Uterus (tissue), 3 donors: ENCODE measurements at regions not wholly inside any gene's neighbourhood (a gene's known extent, or its start where the extent isn't known, plus 50 kb on each side); places are given as distances from the start of the nearest gene placed in this dataset.
"Not testable (repeated sequence)": the region's sequence is repeated elsewhere in the genome, so short reads cannot be mapped to it uniquely, and the experiment has no call there.

Experiments used
- DNase-seq, 2 donors: peaks; one replicate each; pipeline ENCODE4 v3.0.0-alpha.2; 2019 to 2020
- H3K27ac ChIP-seq, 2 donors: fragments of 200-600 bp; sonication (generic); 1 replicate in 1 of 2; 2 replicates in 1 of 2; pipeline ENCODE4 v1.5.1; 2016 to 2018
- H3K27me3 ChIP-seq, 2 donors: fragments of 200-600 bp; sonication (generic); one replicate each; pipeline ENCODE4 v1.5.1; 2018 to 2019; ENCODE audit warnings: control low read depth in 1 of 2
- H3K36me3 ChIP-seq, 2 donors: fragments of 200-600 bp; sonication (generic); one replicate each; pipeline ENCODE4 v1.5.1; 2019; ENCODE audit warnings: control low read depth in 1 of 2
- H3K4me1 ChIP-seq, 2 donors: fragments of 200-600 bp; sonication (generic); one replicate each; pipeline ENCODE4 v1.5.1; 2018 to 2019; ENCODE audit warnings: control low read depth in 1 of 2
- H3K4me3 ChIP-seq, 2 donors: fragments of 200-600 bp; sonication (generic); 1 replicate in 1 of 2; 2 replicates in 1 of 2; pipeline ENCODE4 v1.5.1; 2018 to 2019; ENCODE audit warnings: mild to moderate bottlenecking in 1 of 2
- H3K9me3 ChIP-seq, 2 donors: fragments of 200-600 bp; sonication (generic); one replicate each; pipeline ENCODE4 v1.5.1; 2019; ENCODE audit warnings: control low read depth in 1 of 2
- POLR2A ChIP-seq, 2 donors: fragments of 450-650 bp; IDR thresholded peaks; one replicate each; pipeline ENCODE4 v1.6.1; 2016; ENCODE audit warnings: antibody characterized with exemption in 2 of 2, mild to moderate bottlenecking in 1 of 2, moderate library complexity in 1 of 2
- intact Hi-C: fragments of 100-400 bp; cut with DNase I; formaldehyde crosslinking; loops from one replicate; pipeline ENCODE4 v1.15.1; 2023; ENCODE audit warnings: low total_unique reads
- TF ChIP-seq, protein P1 (sequence below), 4 experiments: fragments of 200-600 bp in 2 of 4; fragments of 450-650 bp in 2 of 4; sonication (generic) in 2 of 4; IDR thresholded peaks; one replicate each; pipeline ENCODE4 v1.5.1; 2016 to 2019; ENCODE audit warnings: antibody characterized with exemption in 4 of 4, mild to moderate bottlenecking in 2 of 4, moderate library complexity in 1 of 4
- donor health status: DM: yes; HTN: yes; CAD: no.

DNA sequence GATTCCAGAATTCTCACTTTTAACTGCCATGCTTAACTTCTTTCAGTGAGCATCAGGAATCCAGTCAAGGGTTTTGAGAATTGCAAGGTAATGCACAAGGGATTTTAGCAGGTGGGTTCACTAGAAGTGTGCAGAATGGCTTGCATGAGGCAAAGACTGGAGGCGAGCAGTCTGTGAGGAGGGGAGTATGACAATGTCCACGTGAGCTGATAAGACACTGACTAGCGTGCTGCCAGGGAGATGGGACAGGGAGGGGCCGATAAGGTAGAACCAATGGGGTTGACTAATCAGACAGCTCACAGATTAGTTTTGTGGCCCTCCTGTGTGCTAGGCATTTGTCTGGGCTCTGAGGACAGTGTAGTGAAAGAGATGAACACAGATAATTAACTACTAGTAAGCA is 102.0 kb upstream of the DAZL start:
- DNase-seq: no peak
- H3K36me3 ChIP-seq: no peaks in the 10 kb centered on the region
- H3K27ac ChIP-seq: no peak overlapping the region
- TF ChIP-seq, protein P1, sequence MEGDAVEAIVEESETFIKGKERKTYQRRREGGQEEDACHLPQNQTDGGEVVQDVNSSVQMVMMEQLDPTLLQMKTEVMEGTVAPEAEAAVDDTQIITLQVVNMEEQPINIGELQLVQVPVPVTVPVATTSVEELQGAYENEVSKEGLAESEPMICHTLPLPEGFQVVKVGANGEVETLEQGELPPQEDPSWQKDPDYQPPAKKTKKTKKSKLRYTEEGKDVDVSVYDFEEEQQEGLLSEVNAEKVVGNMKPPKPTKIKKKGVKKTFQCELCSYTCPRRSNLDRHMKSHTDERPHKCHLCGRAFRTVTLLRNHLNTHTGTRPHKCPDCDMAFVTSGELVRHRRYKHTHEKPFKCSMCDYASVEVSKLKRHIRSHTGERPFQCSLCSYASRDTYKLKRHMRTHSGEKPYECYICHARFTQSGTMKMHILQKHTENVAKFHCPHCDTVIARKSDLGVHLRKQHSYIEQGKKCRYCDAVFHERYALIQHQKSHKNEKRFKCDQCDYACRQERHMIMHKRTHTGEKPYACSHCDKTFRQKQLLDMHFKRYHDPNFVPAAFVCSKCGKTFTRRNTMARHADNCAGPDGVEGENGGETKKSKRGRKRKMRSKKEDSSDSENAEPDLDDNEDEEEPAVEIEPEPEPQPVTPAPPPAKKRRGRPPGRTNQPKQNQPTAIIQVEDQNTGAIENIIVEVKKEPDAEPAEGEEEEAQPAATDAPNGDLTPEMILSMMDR (IDR thresholded peaks at IDR 0.05): no peak
- no peak for TF ChIP-seq POLR2A (IDR thresholded peaks at IDR 0.05)
- H3K4me1 ChIP-seq: no peaks in the 10 kb centered on the region
- intact Hi-C loops: no loop called here
- no peaks in the 10 kb centered on the region for H3K9me3 ChIP-seq
- H3K27me3 ChIP-seq: no peaks in the 10 kb centered on the region
- H3K4me3 ChIP-seq: no peak overlapping the region

DNA sequence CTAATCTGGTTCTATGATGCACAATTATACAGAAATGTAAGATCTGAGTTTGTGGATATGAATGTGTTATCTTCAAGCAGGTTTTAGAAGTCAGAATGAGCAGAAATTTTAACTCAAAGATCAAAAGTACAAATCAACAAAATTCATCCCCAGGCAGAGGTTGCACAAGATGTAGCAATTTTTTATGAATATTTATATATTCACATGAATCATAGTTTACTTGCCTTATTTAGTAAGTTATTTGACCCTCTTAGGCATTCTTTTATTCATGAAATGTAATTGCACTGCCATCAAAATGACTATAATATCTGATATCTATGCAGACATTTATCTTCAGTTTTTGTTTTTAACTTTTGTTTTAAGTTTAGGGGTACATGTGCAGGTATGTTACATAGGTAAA is 103.1 kb upstream of the DAZL start:
- DNase-seq: no peak
- no peak for TF ChIP-seq POLR2A (IDR thresholded peaks at IDR 0.05)
- TF ChIP-seq, protein P1 (IDR thresholded peaks at IDR 0.05): no peak
- intact Hi-C loops: no loop called here
- Histone ChIP-seq H3K27me3 (no peaks in the 10 kb centered on the region), H3K4me1 (no peaks in the 10 kb centered on the region), H3K27ac (no peak overlapping the region), H3K4me3 (no peak overlapping the region), H3K9me3 (no peaks in the 10 kb centered on the region), H3K36me3 (no peaks in the 10 kb centered on the region)

DNA sequence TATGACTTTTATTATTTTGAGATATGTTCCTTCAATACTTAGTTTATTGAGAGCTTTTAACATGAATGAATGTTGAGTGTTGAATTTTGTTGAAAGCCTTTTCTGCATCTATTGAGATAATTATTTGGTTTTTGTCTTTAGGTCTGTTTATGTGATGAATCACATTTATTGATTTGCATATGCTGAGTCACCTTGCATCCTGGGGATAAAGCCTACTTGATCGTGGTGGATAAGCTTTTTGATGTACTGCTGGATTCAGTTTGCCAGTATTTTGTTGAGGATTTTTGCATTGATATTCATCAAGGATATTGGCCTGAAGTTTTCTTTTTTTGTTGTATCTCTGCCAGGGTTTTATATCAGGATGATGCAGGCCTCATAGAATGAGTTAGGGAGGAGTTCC is 106.5 kb upstream of the DAZL start:
- H3K9me3 ChIP-seq, H3K36me3 ChIP-seq, intact Hi-C loops, H3K4me1 ChIP-seq, H3K27me3 ChIP-seq, DNase-seq, H3K27ac ChIP-seq, H3K4me3 ChIP-seq: not testable (repeated sequence)

DNA sequence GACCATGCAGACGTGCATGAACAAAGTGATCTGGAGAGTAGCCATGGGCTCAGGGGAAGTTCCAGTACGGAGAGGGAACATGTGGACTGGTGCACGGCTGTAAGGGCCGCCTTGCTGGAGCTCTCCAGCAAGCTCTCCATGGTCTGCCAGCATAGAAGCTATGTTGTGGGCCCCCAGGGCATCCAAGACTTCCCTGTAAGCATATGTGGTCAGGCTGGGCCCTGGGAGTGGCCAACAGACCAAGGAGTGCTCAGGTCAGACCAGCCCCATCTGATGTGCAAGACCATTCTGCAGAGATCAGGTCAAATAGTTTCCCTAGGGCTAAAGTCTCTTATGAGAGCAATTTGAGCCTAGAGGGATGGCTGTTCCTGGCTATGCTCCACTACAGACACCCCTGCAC is 110.1 kb upstream of the DAZL start:
- no peak overlapping the region for H3K27ac ChIP-seq
- no peaks in the 10 kb centered on the region for H3K36me3 ChIP-seq
- H3K4me3 ChIP-seq: no peak overlapping the region
- intact Hi-C loops: no loop called here
- DNase-seq: no peak
- TF ChIP-seq POLR2A (IDR thresholded peaks at IDR 0.05): no peak
- TF ChIP-seq, protein P1 (IDR thresholded peaks at IDR 0.05): no peak
- no peaks in the 10 kb centered on the region for H3K9me3 ChIP-seq
- no peaks in the 10 kb centered on the region for H3K4me1 ChIP-seq
- H3K27me3 ChIP-seq: no peaks in the 10 kb centered on the region

DNA sequence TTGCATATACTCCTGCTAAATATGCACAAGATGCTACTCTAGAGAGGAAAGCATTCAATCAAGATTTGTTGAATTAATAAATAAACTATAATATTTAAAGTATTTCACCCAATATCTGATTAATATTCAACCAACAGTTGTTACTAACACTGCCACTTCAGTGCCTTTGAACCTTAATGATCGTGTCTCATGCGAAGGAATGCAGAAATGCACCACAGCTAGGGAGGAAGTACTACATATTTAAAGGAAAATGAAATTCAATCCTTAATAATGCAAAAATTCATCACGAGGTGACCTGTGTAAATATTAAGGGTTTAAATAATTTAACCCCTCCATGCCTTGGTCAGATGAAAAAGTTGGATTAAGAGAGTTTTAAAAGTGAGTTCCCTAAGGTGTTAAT is 114.2 kb upstream of the DAZL start:
- Histone ChIP-seq H3K4me3 (no peak overlapping the region), H3K36me3 (no peaks in the 10 kb centered on the region), H3K9me3 (no peaks in the 10 kb centered on the region), H3K27me3 (no peaks in the 10 kb centered on the region), H3K27ac (no peak overlapping the region), H3K4me1 (no peaks in the 10 kb centered on the region)
- DNase-seq: no peak
- TF ChIP-seq, protein P1 (IDR thresholded peaks at IDR 0.05): no peak
- TF ChIP-seq POLR2A (IDR thresholded peaks at IDR 0.05): no peak
- intact Hi-C loops: no loop called here

DNA sequence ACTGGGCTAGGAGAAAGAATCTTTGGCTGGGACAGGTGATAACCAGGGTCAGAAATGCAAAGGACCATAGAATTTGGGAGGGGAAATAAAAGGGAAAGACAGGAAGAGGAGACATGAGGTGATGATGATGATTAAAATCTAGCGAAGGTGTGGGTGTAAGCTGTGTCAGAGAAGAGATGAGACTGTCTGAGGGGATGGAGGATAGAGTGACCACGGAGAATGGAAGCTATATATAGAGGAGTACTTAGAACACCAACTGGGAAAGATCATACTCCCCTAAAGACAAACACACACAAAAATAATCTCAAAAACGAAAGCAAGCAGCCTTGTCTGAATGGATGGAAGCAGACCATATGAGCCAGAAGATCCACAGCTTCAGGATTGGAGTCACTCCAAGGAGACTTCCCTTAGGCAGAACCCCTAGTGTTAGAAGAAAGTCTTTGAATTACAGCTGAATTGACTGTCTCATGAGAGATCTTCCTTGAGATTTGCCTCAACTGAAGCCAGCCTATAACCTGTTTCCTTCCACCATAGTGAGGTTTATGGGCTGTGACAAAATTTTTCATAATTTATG is 115.2 kb upstream of the DAZL start:
- no peaks in the 10 kb centered on the region for H3K27me3 ChIP-seq
- intact Hi-C loops: no loop called here
- TF ChIP-seq, protein P1 (IDR thresholded peaks at IDR 0.05): no peak
- no peak for TF ChIP-seq POLR2A (IDR thresholded peaks at IDR 0.05)
- no peak for DNase-seq
- no peak overlapping the region for H3K4me3 ChIP-seq
- H3K9me3 ChIP-seq: no peaks in the 10 kb centered on the region
- H3K4me1 ChIP-seq: no peaks in the 10 kb centered on the region
- H3K36me3 ChIP-seq: no peaks in the 10 kb centered on the region
- H3K27ac ChIP-seq: no peak overlapping the region
